ENCODE measurements at regions not wholly inside any gene's neighbourhood (a gene's known extent, or its start where the extent isn't known, plus 50 kb on each side); places are given as distances from the start of the nearest gene placed in this dataset.

DNA sequence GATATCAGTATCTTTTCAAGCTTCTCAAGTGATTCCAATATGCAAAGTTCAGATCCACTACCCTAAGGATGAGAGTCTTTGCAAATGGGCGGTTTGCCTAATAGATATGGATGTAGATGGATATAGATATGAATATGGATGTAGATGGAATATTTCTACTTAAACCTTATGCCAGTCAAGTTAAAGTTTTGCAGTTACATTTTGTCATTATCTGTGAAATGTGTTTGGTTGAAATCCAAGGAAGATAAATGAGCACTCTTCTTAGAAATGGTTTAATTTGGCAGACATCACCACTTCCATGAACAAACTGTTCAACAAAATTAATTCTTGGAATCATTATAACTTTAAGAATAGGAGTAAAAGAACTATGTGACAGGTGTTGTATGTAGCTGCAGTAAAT, 1066.6 kb downstream of the PCDH18 start:
- no peak overlapping the region for H3K4me2 ChIP-seq (ENCODE audit: low read length)
- H3K36me3 ChIP-seq (ENCODE audit: control insufficient read depth in 1 of 2, insufficient read depth in 2 of 2, low read length in 2 of 2): no peaks in the 10 kb centered on the region
- H4K20me1 ChIP-seq (ENCODE audit: insufficient read depth): no peaks in the 10 kb centered on the region
- no peaks in the 10 kb centered on the region for H3K4me1 ChIP-seq (ENCODE audit: control insufficient read depth in 1 of 2, insufficient read depth in 2 of 2, low read length in 2 of 2)
- POLR2A ChIA-PET: no interaction called here
- DNase-seq (ENCODE audit: low read depth, low spot score) (no peak), ATAC-seq (no peak)
- RAD21 ChIA-PET (ENCODE audit: low non-redundant PET in 1 of 2, low total read pairs in 2 of 2, uncharacterized antibody in 2 of 2, unreplicated experiment in 2 of 2): no interaction called here
- 0 out of 2 replicates have a peak, but pooled peaks cover 3% of the 10 kb centered on the region for H3K9me2 ChIP-seq (ENCODE audit: insufficient read depth)
- H3K9ac ChIP-seq (ENCODE audit: low read length): no peak overlapping the region
- H2AFZ ChIP-seq (ENCODE audit: low read depth, low read length, poor library complexity, severe bottlenecking): no peak overlapping the region
- no peaks in the 10 kb centered on the region for H3K27me3 ChIP-seq (ENCODE audit: insufficient read depth, low read length)
- TF ChIP-seq ZNF274 (IDR thresholded peaks at IDR 0.05; ENCODE audit: low read depth, low read length): no peak
- no peak for TF ChIP-seq EZH2 (IDR thresholded peaks at IDR 0.05)
- TF ChIP-seq SRF (IDR thresholded peaks at IDR 0.05; ENCODE audit: low read depth): no peak
- no peak for TF ChIP-seq CBX3 (IDR thresholded peaks at IDR 0.05; ENCODE audit: low read depth)
- no peak for TF ChIP-seq FOSL1 (IDR thresholded peaks at IDR 0.05; ENCODE audit: low read depth)
- TF ChIP-seq CEBPB (IDR thresholded peaks at IDR 0.05; ENCODE audit: low read depth): no peak
- no peak for TF ChIP-seq POLR2A (IDR thresholded peaks at IDR 0.05; ENCODE audit: borderline replicate concordance, extremely low read depth, insufficient read depth, insufficient read length)
- no peak for TF ChIP-seq EGR1 (IDR thresholded peaks at IDR 0.05; ENCODE audit: low read depth)
- TF ChIP-seq EZH2phosphoT487 (IDR thresholded peaks at IDR 0.05; ENCODE audit: borderline replicate concordance): no peak
- TF ChIP-seq JUND (IDR thresholded peaks at IDR 0.05): no peak
- H3K4me3 ChIP-seq (replicated peaks in 1 of 2; ENCODE audit: low read depth in 1 of 2, low read length in 2 of 2): no peak overlapping the region
- no TSS peak for BruUV-seq (replicated peaks)
- H3K79me2 ChIP-seq (ENCODE audit: insufficient read depth, low read length): no peaks in the 10 kb centered on the region
- CTCF ChIA-PET: no interaction called here
- no peak overlapping the region for H3K27ac ChIP-seq (ENCODE audit: low read depth, low read length)
- H3K9me3 ChIP-seq (ENCODE audit: control insufficient read depth in 1 of 2, insufficient read depth in 1 of 2, low read depth in 1 of 2, low read length in 2 of 2): no peaks in the 10 kb centered on the region
- intact Hi-C loops (cut with micrococcal nuclease): no loop called here

DNA sequence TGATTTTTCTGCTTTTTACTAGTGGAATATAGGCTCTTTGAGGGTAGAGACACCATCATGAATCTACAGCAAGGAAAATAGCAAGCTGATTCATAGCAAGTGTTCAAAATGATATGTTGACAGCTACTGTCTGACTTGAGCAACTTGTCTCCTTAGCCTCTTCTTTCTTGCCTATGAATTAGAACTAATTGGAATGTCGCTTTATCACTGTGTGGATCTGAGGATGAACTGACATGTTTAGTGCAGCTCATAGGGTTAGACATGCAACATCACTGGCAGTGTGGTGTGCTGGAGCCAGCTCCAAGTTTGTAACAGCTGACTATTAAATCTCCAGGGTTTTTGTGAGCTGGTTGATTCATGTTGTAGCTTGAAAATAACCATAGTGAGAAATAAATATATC, 1068.4 kb downstream of the PCDH18 start:
- DNase-seq (ENCODE audit: low read depth, low spot score) (no peak), ATAC-seq (no peak)
- Histone ChIP-seq H3K36me3 (ENCODE audit: control insufficient read depth in 1 of 2, insufficient read depth in 2 of 2, low read length in 2 of 2) (no peaks in the 10 kb centered on the region), H3K79me2 (ENCODE audit: insufficient read depth, low read length) (no peaks in the 10 kb centered on the region), H3K9ac (ENCODE audit: low read length) (no peak overlapping the region), H3K9me3 (ENCODE audit: control insufficient read depth in 1 of 2, insufficient read depth in 1 of 2, low read depth in 1 of 2, low read length in 2 of 2) (no peaks in the 10 kb centered on the region), H2AFZ (ENCODE audit: low read depth, low read length, poor library complexity, severe bottlenecking) (no peak overlapping the region), H3K4me1 (ENCODE audit: control insufficient read depth in 1 of 2, insufficient read depth in 2 of 2, low read length in 2 of 2) (no peaks in the 10 kb centered on the region), H3K9me2 (ENCODE audit: insufficient read depth) (0 out of 2 replicates have a peak, but pooled peaks cover 3% of the 10 kb centered on the region), H4K20me1 (ENCODE audit: insufficient read depth) (no peaks in the 10 kb centered on the region), H3K4me2 (ENCODE audit: low read length) (no peak overlapping the region), H3K4me3 (replicated peaks in 1 of 2; ENCODE audit: low read depth in 1 of 2, low read length in 2 of 2) (no peak overlapping the region), H3K27me3 (ENCODE audit: insufficient read depth, low read length) (no peaks in the 10 kb centered on the region), H3K27ac (ENCODE audit: low read depth, low read length) (no peak overlapping the region)
- ChIA-PET CTCF (no interaction called here), POLR2A (no interaction called here), RAD21 (ENCODE audit: low non-redundant PET in 1 of 2, low total read pairs in 2 of 2, uncharacterized antibody in 2 of 2, unreplicated experiment in 2 of 2) (no interaction called here)
- no TSS peak for BruUV-seq (replicated peaks)
- intact Hi-C loops (cut with micrococcal nuclease): no loop called here
- TF ChIP-seq CTCF (IDR thresholded peaks at IDR 0.05 in 2 of 3, conservative IDR thresholded peaks at IDR 0.05 in 1 of 3; ENCODE audit: borderline replicate concordance in 1 of 3, insufficient read depth in 1 of 3, low read depth in 2 of 3, low read length in 2 of 3) (no peak), EGR1 (IDR thresholded peaks at IDR 0.05; ENCODE audit: low read depth) (no peak), YY1 (IDR thresholded peaks at IDR 0.05; ENCODE audit: extremely low read depth, insufficient replicate concordance, low read depth, low read length) (no peak), ZNF274 (IDR thresholded peaks at IDR 0.05; ENCODE audit: low read depth, low read length) (no peak), SIN3A (IDR thresholded peaks at IDR 0.05; ENCODE audit: low read depth) (no peak), EZH2phosphoT487 (IDR thresholded peaks at IDR 0.05; ENCODE audit: borderline replicate concordance) (no peak), RAD21 (IDR thresholded peaks at IDR 0.05; ENCODE audit: low read depth) (no peak), MAX (IDR thresholded peaks at IDR 0.05) (no peak), SRF (IDR thresholded peaks at IDR 0.05; ENCODE audit: low read depth) (no peak), FOSL1 (IDR thresholded peaks at IDR 0.05; ENCODE audit: low read depth) (no peak)

Data from HCT116 (cell line).